OCI-LY7 (cell line): ENCODE measurements at regions not wholly inside any gene's neighbourhood (a gene's known extent, or its start where the extent isn't known, plus 50 kb on each side); places are given as distances from the start of the nearest gene placed in this dataset.

ENCODE experiments used
- EZH2phosphoT487 ChIP-seq: fragments of 200-600 bp; sonication (generic); IDR thresholded peaks from 2 replicates; pipeline ENCODE4 v1.6.1; 2018; ENCODE audit warnings: low read depth, borderline replicate concordance, mild to moderate bottlenecking, mixed run types, antibody characterized with exemption, low read length, moderate library complexity, mixed read lengths
- TF ChIP-seq, protein P1 (sequence below): fragments of 200-600 bp; sonication (generic); conservative IDR thresholded peaks from 2 replicates; pipeline ENCODE4 v1.5.1; 2014; ENCODE audit warnings: mild to moderate bottlenecking, antibody characterized with exemption, low read length, moderate library complexity, mixed read lengths

DNA sequence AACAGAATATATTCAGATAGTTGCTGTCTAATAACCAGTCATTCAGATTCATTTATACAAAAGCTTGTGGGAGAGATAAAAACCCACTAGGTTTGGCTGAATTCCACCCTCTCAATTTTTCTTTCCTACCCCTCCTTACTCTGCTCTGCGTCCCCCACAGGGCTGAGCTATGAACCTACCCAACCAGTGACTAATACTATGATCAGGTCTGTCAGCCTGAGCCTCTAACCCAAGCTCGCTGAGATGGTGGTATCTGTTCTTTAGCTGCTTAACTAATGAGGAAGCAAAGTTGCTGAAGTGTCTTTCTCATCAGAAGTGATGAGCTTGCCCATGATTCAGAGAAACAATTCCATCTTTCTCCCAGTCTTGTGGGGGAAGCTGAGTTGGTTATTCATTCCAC lies 248.7 kb upstream of the GPR26 start:
- TF ChIP-seq, protein P1, sequence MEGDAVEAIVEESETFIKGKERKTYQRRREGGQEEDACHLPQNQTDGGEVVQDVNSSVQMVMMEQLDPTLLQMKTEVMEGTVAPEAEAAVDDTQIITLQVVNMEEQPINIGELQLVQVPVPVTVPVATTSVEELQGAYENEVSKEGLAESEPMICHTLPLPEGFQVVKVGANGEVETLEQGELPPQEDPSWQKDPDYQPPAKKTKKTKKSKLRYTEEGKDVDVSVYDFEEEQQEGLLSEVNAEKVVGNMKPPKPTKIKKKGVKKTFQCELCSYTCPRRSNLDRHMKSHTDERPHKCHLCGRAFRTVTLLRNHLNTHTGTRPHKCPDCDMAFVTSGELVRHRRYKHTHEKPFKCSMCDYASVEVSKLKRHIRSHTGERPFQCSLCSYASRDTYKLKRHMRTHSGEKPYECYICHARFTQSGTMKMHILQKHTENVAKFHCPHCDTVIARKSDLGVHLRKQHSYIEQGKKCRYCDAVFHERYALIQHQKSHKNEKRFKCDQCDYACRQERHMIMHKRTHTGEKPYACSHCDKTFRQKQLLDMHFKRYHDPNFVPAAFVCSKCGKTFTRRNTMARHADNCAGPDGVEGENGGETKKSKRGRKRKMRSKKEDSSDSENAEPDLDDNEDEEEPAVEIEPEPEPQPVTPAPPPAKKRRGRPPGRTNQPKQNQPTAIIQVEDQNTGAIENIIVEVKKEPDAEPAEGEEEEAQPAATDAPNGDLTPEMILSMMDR: no peak
- no peak for TF ChIP-seq EZH2phosphoT487
